ENCODE measurements at regions not wholly inside any gene's neighbourhood (a gene's known extent, or its start where the extent isn't known, plus 50 kb on each side); places are given as distances from the start of the nearest gene placed in this dataset.

DNA sequence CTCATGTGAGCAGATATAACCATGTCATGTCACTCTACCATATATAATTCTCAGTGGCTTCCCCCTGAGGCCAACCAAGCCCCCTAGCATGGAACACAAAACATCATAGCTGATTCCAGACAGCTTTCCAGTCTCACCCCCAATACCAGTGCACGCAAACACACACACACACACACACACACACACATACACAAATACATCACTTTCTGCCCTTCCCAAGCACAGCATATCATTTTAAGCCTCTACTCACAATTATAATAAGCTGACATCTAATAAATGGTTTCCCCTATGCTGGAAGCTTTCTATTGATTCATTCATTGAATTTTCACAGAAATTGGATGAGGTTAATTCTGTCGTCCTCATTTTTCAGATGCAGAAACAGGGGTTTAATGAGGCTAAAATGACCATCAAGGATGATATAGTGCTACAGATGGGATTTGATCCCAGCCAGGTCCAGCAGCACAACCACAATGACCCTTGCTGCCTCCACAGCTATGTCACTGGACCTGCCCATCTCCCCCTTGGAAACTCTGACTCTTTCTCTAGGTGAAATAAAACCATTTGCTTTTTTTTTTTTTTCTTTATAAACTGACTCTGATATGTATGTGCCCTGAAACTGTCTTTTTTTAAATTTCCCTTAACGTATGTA is 131.1 kb downstream of the TMEM114 start (continued):
- TF ChIP-seq, protein P1, sequence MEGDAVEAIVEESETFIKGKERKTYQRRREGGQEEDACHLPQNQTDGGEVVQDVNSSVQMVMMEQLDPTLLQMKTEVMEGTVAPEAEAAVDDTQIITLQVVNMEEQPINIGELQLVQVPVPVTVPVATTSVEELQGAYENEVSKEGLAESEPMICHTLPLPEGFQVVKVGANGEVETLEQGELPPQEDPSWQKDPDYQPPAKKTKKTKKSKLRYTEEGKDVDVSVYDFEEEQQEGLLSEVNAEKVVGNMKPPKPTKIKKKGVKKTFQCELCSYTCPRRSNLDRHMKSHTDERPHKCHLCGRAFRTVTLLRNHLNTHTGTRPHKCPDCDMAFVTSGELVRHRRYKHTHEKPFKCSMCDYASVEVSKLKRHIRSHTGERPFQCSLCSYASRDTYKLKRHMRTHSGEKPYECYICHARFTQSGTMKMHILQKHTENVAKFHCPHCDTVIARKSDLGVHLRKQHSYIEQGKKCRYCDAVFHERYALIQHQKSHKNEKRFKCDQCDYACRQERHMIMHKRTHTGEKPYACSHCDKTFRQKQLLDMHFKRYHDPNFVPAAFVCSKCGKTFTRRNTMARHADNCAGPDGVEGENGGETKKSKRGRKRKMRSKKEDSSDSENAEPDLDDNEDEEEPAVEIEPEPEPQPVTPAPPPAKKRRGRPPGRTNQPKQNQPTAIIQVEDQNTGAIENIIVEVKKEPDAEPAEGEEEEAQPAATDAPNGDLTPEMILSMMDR (conservative IDR thresholded peaks at IDR 0.05; ENCODE audit: low read depth in 2 of 2): no peak
- TF ChIP-seq ZNF331 (CRISPR knock-in tag; IDR thresholded peaks at IDR 0.05; ENCODE audit: low read depth) (no peak), ZNF114 (CRISPR knock-in tag; IDR thresholded peaks at IDR 0.05) (no peak)

DNA sequence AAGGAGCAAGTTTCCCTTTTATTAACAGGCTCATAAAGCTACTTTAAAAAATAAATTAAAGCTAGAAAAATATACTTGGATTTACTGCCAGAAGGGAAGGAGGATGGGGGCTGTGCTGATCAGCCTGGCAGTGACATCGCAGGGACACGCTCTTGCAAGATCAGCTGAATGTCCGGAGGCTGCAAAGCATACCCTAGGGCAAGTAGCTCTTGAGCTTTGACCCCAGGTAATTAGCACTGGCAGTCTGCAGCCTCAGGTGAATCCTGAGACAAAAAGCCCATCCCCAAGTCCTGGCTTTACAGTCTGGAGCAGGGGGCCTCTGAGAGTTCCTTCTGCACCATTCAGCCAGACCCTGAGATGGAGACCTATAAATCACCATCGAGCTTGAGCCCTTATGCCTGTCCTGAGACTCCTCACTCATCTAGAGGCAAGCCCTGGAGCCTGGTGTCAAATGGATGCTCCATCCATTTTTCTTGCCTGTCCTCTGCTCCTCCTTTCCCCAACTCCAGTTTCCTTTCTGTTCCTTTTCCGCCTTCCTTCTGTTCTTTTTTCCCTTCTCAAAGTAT is 131.7 kb downstream of the TMEM114 start:
- ATAC-seq (no peak), DNase-seq (ENCODE audit: low spot score) (no peak)
- H3K27me3 Mint-ChIP-seq (ENCODE audit: insufficient read depth, low read depth, poor library complexity): peaks cover 2% of the 10 kb centered on the region
- H3K9me2 ChIP-seq (ENCODE audit: insufficient read depth): no peaks in the 10 kb centered on the region
- no peak overlapping the region for H3K27ac Mint-ChIP-seq
- no peak overlapping the region for H3K4me2 ChIP-seq
- H3K27me3 ChIP-seq (ENCODE audit: insufficient read depth): no peaks in the 10 kb centered on the region
- no peaks in the 10 kb centered on the region for H4K20me1 ChIP-seq (replicated peaks; ENCODE audit: insufficient read depth)
- H3K9me3 Mint-ChIP-seq: no peaks in the 10 kb centered on the region
- H3K27ac ChIP-seq (ENCODE audit: low read depth): no peak overlapping the region
- no peaks in the 10 kb centered on the region for H3K36me3 Mint-ChIP-seq (ENCODE audit: low read depth)
- H3F3A ChIP-seq (replicated peaks; ENCODE audit: low read depth): no peaks in the 10 kb centered on the region
- H3K4me1 Mint-ChIP-seq: peaks cover 9% of the 10 kb centered on the region; the same call in 2 of the 3 replicates
- H2AFZ ChIP-seq: no peak overlapping the region
- H3K4me1 ChIP-seq (ENCODE audit: insufficient read depth): no peaks in the 10 kb centered on the region
- H3K4me3 ChIP-seq: no peak overlapping the region
- H3K36me3 ChIP-seq (ENCODE audit: insufficient read depth): no peaks in the 10 kb centered on the region
- no peak overlapping the region for H3K4me3 Mint-ChIP-seq
- H3K79me2 ChIP-seq (replicated peaks; ENCODE audit: insufficient read depth): no peaks in the 10 kb centered on the region
- TF ChIP-seq ZNF114 (CRISPR knock-in tag; IDR thresholded peaks at IDR 0.05) (no peak), ZNF331 (CRISPR knock-in tag; IDR thresholded peaks at IDR 0.05; ENCODE audit: low read depth) (no peak), JUNB (IDR thresholded peaks at IDR 0.05; ENCODE audit: unreplicated experiment) (no peak), STAT1 (IDR thresholded peaks at IDR 0.05; ENCODE audit: unreplicated experiment) (no peak), EZH2 (IDR thresholded peaks at IDR 0.05; ENCODE audit: low read depth, unreplicated experiment) (no peak), NANOG (IDR thresholded peaks at IDR 0.05; ENCODE audit: borderline replicate concordance) (no peak), POLR2AphosphoS5 (IDR thresholded peaks at IDR 0.05; ENCODE audit: low read depth) (no peak), EZH2phosphoT487 (IDR thresholded peaks at IDR 0.05; ENCODE audit: unreplicated experiment) (no peak)
- TF ChIP-seq, protein P2, sequence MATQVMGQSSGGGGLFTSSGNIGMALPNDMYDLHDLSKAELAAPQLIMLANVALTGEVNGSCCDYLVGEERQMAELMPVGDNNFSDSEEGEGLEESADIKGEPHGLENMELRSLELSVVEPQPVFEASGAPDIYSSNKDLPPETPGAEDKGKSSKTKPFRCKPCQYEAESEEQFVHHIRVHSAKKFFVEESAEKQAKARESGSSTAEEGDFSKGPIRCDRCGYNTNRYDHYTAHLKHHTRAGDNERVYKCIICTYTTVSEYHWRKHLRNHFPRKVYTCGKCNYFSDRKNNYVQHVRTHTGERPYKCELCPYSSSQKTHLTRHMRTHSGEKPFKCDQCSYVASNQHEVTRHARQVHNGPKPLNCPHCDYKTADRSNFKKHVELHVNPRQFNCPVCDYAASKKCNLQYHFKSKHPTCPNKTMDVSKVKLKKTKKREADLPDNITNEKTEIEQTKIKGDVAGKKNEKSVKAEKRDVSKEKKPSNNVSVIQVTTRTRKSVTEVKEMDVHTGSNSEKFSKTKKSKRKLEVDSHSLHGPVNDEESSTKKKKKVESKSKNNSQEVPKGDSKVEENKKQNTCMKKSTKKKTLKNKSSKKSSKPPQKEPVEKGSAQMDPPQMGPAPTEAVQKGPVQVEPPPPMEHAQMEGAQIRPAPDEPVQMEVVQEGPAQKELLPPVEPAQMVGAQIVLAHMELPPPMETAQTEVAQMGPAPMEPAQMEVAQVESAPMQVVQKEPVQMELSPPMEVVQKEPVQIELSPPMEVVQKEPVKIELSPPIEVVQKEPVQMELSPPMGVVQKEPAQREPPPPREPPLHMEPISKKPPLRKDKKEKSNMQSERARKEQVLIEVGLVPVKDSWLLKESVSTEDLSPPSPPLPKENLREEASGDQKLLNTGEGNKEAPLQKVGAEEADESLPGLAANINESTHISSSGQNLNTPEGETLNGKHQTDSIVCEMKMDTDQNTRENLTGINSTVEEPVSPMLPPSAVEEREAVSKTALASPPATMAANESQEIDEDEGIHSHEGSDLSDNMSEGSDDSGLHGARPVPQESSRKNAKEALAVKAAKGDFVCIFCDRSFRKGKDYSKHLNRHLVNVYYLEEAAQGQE (IDR thresholded peaks at IDR 0.05; ENCODE audit: unreplicated experiment): no peak
- TF ChIP-seq, protein P3, sequence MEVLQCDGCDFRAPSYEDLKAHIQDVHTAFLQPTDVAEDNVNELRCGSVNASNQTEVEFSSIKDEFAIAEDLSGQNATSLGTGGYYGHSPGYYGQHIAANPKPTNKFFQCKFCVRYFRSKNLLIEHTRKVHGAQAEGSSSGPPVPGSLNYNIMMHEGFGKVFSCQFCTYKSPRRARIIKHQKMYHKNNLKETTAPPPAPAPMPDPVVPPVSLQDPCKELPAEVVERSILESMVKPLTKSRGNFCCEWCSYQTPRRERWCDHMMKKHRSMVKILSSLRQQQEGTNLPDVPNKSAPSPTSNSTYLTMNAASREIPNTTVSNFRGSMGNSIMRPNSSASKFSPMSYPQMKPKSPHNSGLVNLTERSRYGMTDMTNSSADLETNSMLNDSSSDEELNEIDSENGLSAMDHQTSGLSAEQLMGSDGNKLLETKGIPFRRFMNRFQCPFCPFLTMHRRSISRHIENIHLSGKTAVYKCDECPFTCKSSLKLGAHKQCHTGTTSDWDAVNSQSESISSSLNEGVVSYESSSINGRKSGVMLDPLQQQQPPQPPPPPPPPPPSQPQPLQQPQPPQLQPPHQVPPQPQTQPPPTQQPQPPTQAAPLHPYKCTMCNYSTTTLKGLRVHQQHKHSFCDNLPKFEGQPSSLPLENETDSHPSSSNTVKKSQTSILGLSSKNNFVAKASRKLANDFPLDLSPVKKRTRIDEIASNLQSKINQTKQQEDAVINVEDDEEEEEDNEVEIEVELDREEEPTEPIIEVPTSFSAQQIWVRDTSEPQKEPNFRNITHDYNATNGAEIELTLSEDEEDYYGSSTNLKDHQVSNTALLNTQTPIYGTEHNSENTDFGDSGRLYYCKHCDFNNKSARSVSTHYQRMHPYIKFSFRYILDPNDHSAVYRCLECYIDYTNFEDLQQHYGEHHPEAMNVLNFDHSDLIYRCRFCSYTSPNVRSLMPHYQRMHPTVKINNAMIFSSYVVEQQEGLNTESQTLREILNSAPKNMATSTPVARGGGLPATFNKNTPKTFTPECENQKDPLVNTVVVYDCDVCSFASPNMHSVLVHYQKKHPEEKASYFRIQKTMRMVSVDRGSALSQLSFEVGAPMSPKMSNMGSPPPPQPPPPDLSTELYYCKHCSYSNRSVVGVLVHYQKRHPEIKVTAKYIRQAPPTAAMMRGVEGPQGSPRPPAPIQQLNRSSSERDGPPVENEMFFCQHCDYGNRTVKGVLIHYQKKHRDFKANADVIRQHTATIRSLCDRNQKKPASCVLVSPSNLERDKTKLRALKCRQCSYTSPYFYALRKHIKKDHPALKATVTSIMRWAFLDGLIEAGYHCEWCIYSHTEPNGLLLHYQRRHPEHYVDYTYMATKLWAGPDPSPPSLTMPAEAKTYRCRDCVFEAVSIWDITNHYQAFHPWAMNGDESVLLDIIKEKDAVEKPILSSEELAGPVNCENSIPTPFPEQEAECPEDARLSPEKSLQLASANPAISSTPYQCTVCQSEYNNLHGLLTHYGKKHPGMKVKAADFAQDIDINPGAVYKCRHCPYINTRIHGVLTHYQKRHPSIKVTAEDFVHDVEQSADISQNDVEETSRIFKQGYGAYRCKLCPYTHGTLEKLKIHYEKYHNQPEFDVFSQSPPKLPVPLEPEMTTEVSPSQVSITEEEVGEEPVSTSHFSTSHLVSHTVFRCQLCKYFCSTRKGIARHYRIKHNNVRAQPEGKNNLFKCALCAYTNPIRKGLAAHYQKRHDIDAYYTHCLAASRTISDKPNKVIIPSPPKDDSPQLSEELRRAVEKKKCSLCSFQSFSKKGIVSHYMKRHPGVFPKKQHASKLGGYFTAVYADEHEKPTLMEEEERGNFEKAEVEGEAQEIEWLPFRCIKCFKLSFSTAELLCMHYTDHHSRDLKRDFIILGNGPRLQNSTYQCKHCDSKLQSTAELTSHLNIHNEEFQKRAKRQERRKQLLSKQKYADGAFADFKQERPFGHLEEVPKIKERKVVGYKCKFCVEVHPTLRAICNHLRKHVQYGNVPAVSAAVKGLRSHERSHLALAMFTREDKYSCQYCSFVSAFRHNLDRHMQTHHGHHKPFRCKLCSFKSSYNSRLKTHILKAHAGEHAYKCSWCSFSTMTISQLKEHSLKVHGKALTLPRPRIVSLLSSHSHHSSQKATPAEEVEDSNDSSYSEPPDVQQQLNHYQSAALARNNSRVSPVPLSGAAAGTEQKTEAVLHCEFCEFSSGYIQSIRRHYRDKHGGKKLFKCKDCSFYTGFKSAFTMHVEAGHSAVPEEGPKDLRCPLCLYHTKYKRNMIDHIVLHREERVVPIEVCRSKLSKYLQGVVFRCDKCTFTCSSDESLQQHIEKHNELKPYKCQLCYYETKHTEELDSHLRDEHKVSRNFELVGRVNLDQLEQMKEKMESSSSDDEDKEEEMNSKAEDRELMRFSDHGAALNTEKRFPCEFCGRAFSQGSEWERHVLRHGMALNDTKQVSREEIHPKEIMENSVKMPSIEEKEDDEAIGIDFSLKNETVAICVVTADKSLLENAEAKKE (CRISPR knock-in tag; IDR thresholded peaks at IDR 0.05): no peak
- TF ChIP-seq, protein P4, sequence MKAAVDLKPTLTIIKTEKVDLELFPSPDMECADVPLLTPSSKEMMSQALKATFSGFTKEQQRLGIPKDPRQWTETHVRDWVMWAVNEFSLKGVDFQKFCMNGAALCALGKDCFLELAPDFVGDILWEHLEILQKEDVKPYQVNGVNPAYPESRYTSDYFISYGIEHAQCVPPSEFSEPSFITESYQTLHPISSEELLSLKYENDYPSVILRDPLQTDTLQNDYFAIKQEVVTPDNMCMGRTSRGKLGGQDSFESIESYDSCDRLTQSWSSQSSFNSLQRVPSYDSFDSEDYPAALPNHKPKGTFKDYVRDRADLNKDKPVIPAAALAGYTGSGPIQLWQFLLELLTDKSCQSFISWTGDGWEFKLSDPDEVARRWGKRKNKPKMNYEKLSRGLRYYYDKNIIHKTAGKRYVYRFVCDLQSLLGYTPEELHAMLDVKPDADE (IDR thresholded peaks at IDR 0.05): no peak

Measured in GM23338 (cell line).